Mucosa of descending colon (tissue), 3 donors: ENCODE measurements at regions not wholly inside any gene's neighbourhood (a gene's known extent, or its start where the extent isn't known, plus 50 kb on each side); places are given as distances from the start of the nearest gene placed in this dataset.
"Not testable (repeated sequence)": the region's sequence is repeated elsewhere in the genome, so short reads cannot be mapped to it uniquely, and the experiment has no call there.

Experiments
- ATAC-seq: fragments of 200-7000 bp; cut with Tn5 transposase; one replicate; pipeline ENCODE4 v1.9.1; 2020; ENCODE audit warnings: mild to moderate bottlenecking, moderate library complexity
- DNase-seq, 3 donors: peaks; one replicate each; pipeline ENCODE4 v3.0.0-alpha.2; 2020
- H3K36me3 ChIP-seq: fragments of 200-600 bp; one replicate; pipeline ENCODE4 v1.8.0; 2021; ENCODE audit warnings: low read depth, mild to moderate bottlenecking
- H3K4me1 ChIP-seq: fragments of 200-600 bp; one replicate; pipeline ENCODE4 v1.8.0; 2021; ENCODE audit warnings: low read depth, mild to moderate bottlenecking
- H3K4me3 ChIP-seq: fragments of 200-600 bp; one replicate; pipeline ENCODE4 v1.8.0; 2021; ENCODE audit warnings: mild to moderate bottlenecking
- H3K9me3 ChIP-seq: fragments of 200-600 bp; one replicate; pipeline ENCODE4 v1.8.0; 2021; ENCODE audit warnings: mild to moderate bottlenecking
- intact Hi-C, 2 donors: fragments of 100-400 bp; cut with DNase I in 1 of 2; cut with micrococcal nuclease in 1 of 2; formaldehyde crosslinking; loops; one replicate each; pipeline versions ENCODE4 v1.11.0 to v1.11.1; 2022; cut with DNase I, micrococcal nuclease
- TF ChIP-seq, protein P1 (sequence below): fragments of 200-600 bp; IDR thresholded peaks from one replicate; pipeline ENCODE4 v1.8.0; 2022; ENCODE audit warnings: antibody characterized with exemption, mild to moderate bottlenecking
- donor health status: DM: no; HTN: no; CAD: no; lungs with moderate emphysema.
- donor health status: DM: no; HTN: no; CAD: no.
- donor health status: DM: no; HTN: yes; CAD: no.

DNA sequence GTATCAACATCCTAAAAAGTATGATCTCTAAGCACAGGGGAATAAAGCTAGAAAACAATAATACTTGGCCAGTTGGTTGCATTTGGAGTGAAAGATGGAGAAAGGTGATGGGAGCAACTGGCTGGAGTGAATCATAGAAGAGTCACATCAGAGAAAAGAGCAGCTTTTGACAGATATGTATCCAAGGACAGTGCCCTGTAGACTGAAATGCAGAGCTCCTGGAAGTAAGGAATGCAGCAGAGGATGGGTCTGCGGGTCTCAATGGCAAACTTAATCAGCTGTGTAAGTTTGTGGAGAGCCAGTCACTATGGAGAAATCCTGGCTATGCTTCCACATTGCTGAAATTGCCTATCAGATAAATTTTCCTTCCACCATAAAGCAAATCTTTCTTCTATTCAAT is 218.1 kb upstream of the PRNP start:
- Histone ChIP-seq H3K4me1 (no peaks in the 10 kb centered on the region), H3K36me3 (no peaks in the 10 kb centered on the region), H3K9me3 (no peaks in the 10 kb centered on the region), H3K4me3 (no peak overlapping the region)
- no peak for DNase-seq
- no peak for ATAC-seq
- TF ChIP-seq, protein P1, sequence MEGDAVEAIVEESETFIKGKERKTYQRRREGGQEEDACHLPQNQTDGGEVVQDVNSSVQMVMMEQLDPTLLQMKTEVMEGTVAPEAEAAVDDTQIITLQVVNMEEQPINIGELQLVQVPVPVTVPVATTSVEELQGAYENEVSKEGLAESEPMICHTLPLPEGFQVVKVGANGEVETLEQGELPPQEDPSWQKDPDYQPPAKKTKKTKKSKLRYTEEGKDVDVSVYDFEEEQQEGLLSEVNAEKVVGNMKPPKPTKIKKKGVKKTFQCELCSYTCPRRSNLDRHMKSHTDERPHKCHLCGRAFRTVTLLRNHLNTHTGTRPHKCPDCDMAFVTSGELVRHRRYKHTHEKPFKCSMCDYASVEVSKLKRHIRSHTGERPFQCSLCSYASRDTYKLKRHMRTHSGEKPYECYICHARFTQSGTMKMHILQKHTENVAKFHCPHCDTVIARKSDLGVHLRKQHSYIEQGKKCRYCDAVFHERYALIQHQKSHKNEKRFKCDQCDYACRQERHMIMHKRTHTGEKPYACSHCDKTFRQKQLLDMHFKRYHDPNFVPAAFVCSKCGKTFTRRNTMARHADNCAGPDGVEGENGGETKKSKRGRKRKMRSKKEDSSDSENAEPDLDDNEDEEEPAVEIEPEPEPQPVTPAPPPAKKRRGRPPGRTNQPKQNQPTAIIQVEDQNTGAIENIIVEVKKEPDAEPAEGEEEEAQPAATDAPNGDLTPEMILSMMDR: no peak
- intact Hi-C loops: no loop called here

DNA sequence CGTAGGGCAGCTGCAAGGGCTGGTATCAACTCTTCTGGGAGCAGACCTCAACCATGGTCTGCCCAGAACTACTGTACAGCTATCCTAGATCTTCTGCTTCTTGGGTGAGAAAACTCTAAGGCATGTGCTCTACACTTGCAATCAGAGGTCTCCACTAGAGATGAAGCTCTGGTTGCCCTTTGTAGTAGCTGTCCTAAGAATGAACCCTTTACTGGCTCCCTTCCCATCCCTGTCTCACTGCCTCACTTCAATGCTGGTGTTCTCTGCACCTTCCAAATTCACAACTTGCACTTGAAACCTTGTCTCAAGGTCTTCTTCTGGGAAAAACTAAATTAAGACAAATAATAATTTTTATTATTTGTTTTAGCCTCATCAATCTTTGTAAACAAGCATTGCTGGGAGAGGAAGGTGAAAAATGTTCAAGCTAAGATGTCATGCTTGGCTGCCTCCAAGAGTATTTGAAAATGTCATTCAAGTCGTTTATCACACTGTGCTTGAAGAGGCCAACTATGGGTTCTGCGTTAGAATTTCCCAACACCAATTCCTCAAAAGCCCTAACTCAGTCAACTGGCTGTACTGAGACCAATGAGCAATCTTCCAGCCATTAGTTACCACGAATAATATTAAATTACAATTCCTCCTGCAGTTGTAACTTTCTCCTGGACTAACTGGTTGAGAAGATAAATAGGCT is 216.9 kb upstream of the ADRA1D start:
- TF ChIP-seq, protein P1: no peak
- H3K4me1 ChIP-seq: no peaks in the 10 kb centered on the region
- no peak for ATAC-seq

DNA sequence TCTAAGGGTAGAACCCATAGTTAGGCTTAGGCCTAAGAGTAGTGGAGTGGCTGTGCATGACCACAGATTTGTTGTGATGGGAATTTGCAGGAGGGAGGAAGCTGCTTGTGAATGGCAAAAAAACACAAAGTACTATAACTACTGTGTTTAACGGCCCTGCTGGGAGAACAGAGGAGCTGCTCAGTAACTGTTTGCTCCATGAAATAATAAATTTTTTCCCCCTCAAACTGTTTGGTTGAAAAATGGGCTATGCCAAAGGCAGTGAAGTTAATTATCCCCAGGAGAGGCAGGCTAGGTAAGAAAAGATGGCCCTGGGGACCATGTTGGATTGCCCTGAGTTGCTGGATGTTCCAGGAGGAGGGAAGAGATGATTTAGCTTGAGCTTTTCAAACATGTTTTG is 216.1 kb upstream of the ADRA1D start:
- TF ChIP-seq, protein P1: no peak
- DNase-seq: no peak
- no peak for ATAC-seq
- no peak overlapping the region for H3K4me3 ChIP-seq
- intact Hi-C loops: no loop called here
- H3K9me3 ChIP-seq: no peaks in the 10 kb centered on the region
- no peaks in the 10 kb centered on the region for H3K4me1 ChIP-seq
- H3K36me3 ChIP-seq: no peaks in the 10 kb centered on the region

More for the DNA sequence above, 216.9 kb upstream of the ADRA1D start:
- Histone ChIP-seq H3K4me3 (no peak overlapping the region), H3K36me3 (no peaks in the 10 kb centered on the region), H3K9me3 (no peaks in the 10 kb centered on the region)
- DNase-seq: no peak
- intact Hi-C loops: no loop called here

DNA sequence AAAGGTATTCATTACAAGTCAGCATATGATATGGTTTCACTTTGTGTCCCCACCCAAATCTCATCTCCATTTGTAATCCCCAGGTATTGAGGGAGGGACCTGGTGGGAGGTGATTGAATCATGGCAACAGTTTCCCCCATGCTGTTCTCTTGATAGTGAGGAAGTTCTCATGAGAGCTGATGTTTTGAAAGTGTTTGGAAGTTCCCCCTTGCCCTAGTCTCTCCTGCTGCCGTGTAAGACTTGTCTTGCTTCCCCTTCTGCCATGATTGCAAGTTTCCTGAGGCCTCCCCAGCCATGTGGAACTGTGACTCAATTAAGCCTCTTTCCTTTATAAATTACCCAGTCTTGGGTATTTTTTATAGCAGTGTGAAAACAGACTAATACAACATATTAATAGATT is 213.7 kb upstream of the ADRA1D start:
- ATAC-seq, intact Hi-C loops, H3K36me3 ChIP-seq: not testable (repeated sequence)

DNA sequence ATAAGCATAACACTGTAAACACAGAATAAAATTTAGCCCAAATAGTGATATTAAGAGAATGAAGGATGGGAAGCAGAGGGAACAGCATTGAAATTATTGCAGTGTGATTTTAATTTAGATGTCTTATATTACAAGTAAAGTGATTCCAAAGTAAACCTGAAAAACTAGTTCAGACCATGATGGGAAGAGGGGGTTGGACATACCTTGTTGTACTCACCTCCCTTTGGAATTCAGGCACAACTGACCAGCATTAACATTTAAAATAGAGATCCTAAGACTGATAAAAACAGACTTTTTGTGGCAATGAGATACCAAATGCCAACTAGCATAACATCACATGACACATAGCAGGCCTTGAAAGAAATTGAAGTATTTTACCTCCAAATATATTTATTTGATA is 210.0 kb upstream of the ADRA1D start:
- TF ChIP-seq, protein P1: no peak
- H3K4me1 ChIP-seq: no peaks in the 10 kb centered on the region
- no peak overlapping the region for H3K4me3 ChIP-seq
- DNase-seq (no peak), ATAC-seq (no peak)
- H3K9me3 ChIP-seq: no peaks in the 10 kb centered on the region
- intact Hi-C loops: no loop called here
- H3K36me3 ChIP-seq: no peaks in the 10 kb centered on the region

More for the DNA sequence above, 213.7 kb upstream of the ADRA1D start:
- not testable (repeated sequence) for H3K4me3 ChIP-seq, H3K4me1 ChIP-seq, DNase-seq, H3K9me3 ChIP-seq

DNA sequence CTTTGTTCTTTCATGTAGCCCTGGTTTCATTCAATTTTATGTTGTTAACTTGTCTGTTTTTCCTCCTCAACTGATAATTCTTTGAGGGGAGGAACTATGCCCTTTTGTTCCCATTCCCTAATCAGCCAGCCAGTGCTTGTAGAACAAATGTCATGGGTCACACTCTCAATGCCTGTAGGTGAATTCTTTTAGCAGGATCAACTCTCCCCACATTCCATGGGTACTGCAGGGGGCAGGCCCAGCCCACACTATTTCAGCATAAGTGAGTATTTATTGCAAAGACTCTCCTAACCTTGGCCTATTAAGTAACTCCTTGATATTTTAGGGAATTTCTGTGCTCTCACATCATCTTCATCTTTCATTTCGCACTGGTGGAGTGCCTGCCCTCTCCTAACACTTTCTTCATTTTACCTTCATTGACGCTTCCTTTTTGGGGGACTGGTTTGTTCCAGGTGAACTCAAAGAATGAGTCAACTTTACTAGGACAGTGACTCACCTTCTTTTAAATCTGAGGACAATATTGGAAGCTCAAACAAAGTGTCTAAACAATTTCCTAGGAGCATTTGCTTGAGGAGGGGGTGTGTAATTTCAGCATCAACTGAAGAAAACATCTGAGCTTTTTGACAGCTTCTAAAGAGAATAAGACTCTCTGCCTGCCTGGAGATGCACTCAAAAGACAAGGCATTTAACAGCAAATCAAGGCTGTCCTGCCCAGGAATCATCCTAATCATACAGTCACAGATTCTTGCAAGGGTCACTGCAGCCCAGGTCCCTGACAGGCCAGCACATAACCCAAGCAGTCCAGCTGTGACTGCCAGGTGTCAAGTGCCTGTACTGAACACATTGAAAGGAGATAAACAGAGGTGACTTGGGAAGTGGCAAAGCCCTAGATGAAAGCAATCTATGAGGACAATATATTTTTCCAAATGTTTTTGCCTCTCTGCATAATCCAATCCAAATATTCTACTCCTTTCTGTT is 208.8 kb upstream of the ADRA1D start:
- intact Hi-C loops: loop anchor here in 1 of 2 donors (2.0 kb wide), 1 partner anchor 51 kb away; no protein-coding TSS in a partner anchor
- TF ChIP-seq, protein P1: no peak
- DNase-seq (no peak), ATAC-seq (no peak)
- no peaks in the 10 kb centered on the region for H3K4me1 ChIP-seq
- no peak overlapping the region for H3K4me3 ChIP-seq
- no peaks in the 10 kb centered on the region for H3K9me3 ChIP-seq
- H3K36me3 ChIP-seq: no peaks in the 10 kb centered on the region
